H1 (cell line): ENCODE measurements at regions not wholly inside any gene's neighbourhood (a gene's known extent, or its start where the extent isn't known, plus 50 kb on each side); places are given as distances from the start of the nearest gene placed in this dataset.

Source experiments
- CHD1 ChIP-seq: IDR thresholded peaks from 2 replicates; pipeline ENCODE4 v1.6.1; 2012; ENCODE audit warnings: low read depth, low read length, improper control_type of control experiment
- CREB1 ChIP-seq: IDR thresholded peaks from 2 replicates; pipeline ENCODE4 v1.6.1; 2012; ENCODE audit warnings: inconsistent platforms
- CTCF ChIP-seq, 3 experiments: IDR thresholded peaks; 1 replicate in 2 of 3; 2 replicates in 1 of 3; pipeline versions ENCODE4 v1.5.1 to v1.6.1; 2011; ENCODE audit warnings: low read length in 3 of 3, mild to moderate bottlenecking in 3 of 3, inconsistent platforms in 2 of 3, low read depth in 1 of 3, moderate library complexity in 1 of 3; ENCODE audit not compliant: insufficient read depth in 1 of 3; ENCODE audit errors: control extremely low read depth in 1 of 3
- POLR2A ChIP-seq, 2 experiments: IDR thresholded peaks; 1 replicate in 1 of 2; 2 replicates in 1 of 2; pipeline ENCODE4 v1.6.1; 2011; ENCODE audit warnings: low read depth in 2 of 2, low read length in 2 of 2, mild to moderate bottlenecking in 2 of 2; ENCODE audit errors: control extremely low read depth in 1 of 2
- SIX5 ChIP-seq: IDR thresholded peaks from 2 replicates; pipeline ENCODE4 v1.6.1; 2011; ENCODE audit warnings: mild to moderate bottlenecking, low read depth, low read length
- TAF1 ChIP-seq: IDR thresholded peaks from 2 replicates; pipeline ENCODE4 v1.6.1; 2011; ENCODE audit warnings: mild to moderate bottlenecking, low read depth, low read length
- YY1 ChIP-seq: IDR thresholded peaks from 2 replicates; pipeline ENCODE4 v1.6.1; 2011; ENCODE audit warnings: low read depth, mild to moderate bottlenecking, low read length

- no peak for TF ChIP-seq YY1
- TF ChIP-seq POLR2A (IDR thresholded peaks at IDR 0.05; ENCODE audit: control extremely low read depth in 1 of 2, low read depth in 2 of 2, low read length in 2 of 2): no peak
- TF ChIP-seq CTCF (IDR thresholded peaks at IDR 0.05; ENCODE audit: control extremely low read depth in 1 of 3, insufficient read depth in 1 of 3, low read depth in 1 of 3, low read length in 3 of 3): no peak
- no peak for TF ChIP-seq CHD1
- TF ChIP-seq CREB1: no peak
- no peak for TF ChIP-seq SIX5
- no peak for TF ChIP-seq TAF1
Measured at GRCh38 chr2:221153226-221153625, 418.9 kb downstream of the EPHA4 start.
